ENCODE measurements at regions not wholly inside any gene's neighbourhood (a gene's known extent, or its start where the extent isn't known, plus 50 kb on each side); places are given as distances from the start of the nearest gene placed in this dataset.
A peak's percentile ranks its signal among the peaks of the same experiment; 100 is the strongest.

- H3K4me3 ChIP-seq (ENCODE audit: low read length) = no peak overlapping the region
- 58% methylated on average over 3 of the region's 3 CpGs for WGBS (ENCODE audit: insufficient coverage)
These were observed 90.9 kb upstream of the RGS18 start for GRCh38 chr1:192067360-192067759.

DNA sequence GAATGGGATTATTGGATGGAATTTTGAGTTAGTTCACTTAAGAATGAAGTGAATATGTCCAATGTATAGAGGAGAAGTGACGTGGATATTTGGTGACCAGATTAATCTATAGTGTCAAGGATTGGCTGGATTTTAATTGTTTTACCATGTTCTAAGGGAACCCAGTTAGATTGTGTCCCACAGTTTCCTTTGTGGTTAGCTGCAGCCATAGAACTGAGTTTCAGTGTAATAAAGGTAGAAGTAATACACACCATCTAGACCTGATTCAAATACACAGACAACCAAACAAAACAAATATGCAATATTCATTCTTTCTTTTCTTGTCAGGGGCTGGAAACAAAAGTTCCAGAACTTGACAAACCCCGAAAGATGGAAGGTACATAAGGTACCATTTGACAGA is 88.0 kb upstream of the RGS18 start:
- no peak for DNase-seq
- no peak overlapping the region for H3K27ac ChIP-seq (ENCODE audit: low read length)
- H3K36me3 ChIP-seq (ENCODE audit: control insufficient read depth, insufficient read depth, low read length) = no peaks in the 10 kb centered on the region
- H3K4me3 ChIP-seq (ENCODE audit: low read length) = no peak overlapping the region
- no peaks in the 10 kb centered on the region for H3K27me3 ChIP-seq (ENCODE audit: control insufficient read depth, insufficient read depth, low read length)
- 100% methylated on average over 1 of the region's 2 CpGs for WGBS (ENCODE audit: insufficient coverage)
- no peaks in the 10 kb centered on the region for H3K9me3 ChIP-seq (replicated peaks; ENCODE audit: control insufficient read depth, low read depth, low read length)
- no peaks in the 10 kb centered on the region for H3K4me1 ChIP-seq (ENCODE audit: control insufficient read depth, insufficient read depth, low read length)

More at GRCh38 chr1:192067360-192067759, 90.9 kb upstream of the RGS18 start:
- Histone ChIP-seq H3K36me3 (ENCODE audit: control insufficient read depth, insufficient read depth, low read length) (no peaks in the 10 kb centered on the region), H3K4me1 (ENCODE audit: control insufficient read depth, insufficient read depth, low read length) (no peaks in the 10 kb centered on the region), H3K27ac (ENCODE audit: low read length) (no peak overlapping the region), H3K9me3 (replicated peaks; ENCODE audit: control insufficient read depth, low read depth, low read length) (no peaks in the 10 kb centered on the region), H3K27me3 (ENCODE audit: control insufficient read depth, insufficient read depth, low read length) (no peaks in the 10 kb centered on the region)
- no peak for DNase-seq

- H3K36me3 ChIP-seq (ENCODE audit: control insufficient read depth, insufficient read depth, low read length) = no peaks in the 10 kb centered on the region
- H3K27me3 ChIP-seq (ENCODE audit: control insufficient read depth, insufficient read depth, low read length) = no peaks in the 10 kb centered on the region
- no peaks in the 10 kb centered on the region for H3K9me3 ChIP-seq (replicated peaks; ENCODE audit: control insufficient read depth, low read depth, low read length)
- no peak overlapping the region for H3K27ac ChIP-seq (ENCODE audit: low read length)
- peak; percentile 28 for DNase-seq
- no peak overlapping the region for H3K4me3 ChIP-seq (ENCODE audit: low read length)
- no CpG with 5 or more reads among the region's 2 CpGs for WGBS (ENCODE audit: insufficient coverage)
- H3K4me1 ChIP-seq (ENCODE audit: control insufficient read depth, insufficient read depth, low read length) = no peaks in the 10 kb centered on the region
These were observed 77.6 kb upstream of the RGS18 start for GRCh38 chr1:192080684-192081083.

DNA sequence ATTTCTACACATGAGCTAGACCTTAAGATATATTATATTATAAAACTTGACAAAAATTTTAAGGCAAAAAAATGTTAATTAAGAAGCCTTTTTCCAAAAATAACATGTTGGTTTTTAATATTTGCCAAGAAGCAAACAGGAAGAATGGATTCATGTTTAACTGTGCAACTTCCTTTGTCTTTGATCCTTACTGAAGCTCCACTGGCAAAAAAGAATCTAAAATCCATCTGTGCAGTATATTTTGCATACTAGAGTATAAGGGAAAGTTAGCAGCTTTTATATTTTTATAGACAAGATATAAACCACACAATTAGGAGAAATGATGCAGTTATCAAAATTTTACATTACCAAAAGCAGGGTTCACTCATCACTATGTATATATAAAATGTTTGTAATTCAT is 76.9 kb upstream of the RGS18 start:
- no peaks in the 10 kb centered on the region for H3K4me1 ChIP-seq (ENCODE audit: control insufficient read depth, insufficient read depth, low read length)
- no peaks in the 10 kb centered on the region for H3K36me3 ChIP-seq (ENCODE audit: control insufficient read depth, insufficient read depth, low read length)
- H3K4me3 ChIP-seq (ENCODE audit: low read length) = no peak overlapping the region
- no peak overlapping the region for H3K27ac ChIP-seq (ENCODE audit: low read length)
- no peaks in the 10 kb centered on the region for H3K9me3 ChIP-seq (replicated peaks; ENCODE audit: control insufficient read depth, low read depth, low read length)
- peak; percentile 3 for DNase-seq
- no peaks in the 10 kb centered on the region for H3K27me3 ChIP-seq (ENCODE audit: control insufficient read depth, insufficient read depth, low read length)

DNA sequence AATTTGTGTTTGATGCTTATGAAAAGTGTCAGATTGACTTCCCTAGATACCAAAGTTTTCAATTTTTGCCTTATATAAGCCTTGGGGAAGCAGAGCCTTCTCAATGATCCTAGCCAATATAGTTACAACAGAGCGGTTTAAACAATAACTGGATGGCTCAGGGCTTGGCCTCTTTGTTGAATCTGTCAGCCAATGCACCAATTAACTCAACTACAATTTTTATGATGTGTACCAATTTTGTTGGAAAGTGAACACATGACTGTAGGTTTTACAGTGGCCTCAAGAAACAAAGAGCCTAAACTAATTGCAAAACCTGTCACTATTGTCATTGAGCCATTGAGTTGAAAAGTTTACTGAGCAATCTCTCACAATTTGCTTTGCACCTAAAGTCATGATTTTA is 71.6 kb upstream of the RGS18 start:
- no CpG with 5 or more reads among the region's 1 CpG for WGBS (ENCODE audit: insufficient coverage)

DNA sequence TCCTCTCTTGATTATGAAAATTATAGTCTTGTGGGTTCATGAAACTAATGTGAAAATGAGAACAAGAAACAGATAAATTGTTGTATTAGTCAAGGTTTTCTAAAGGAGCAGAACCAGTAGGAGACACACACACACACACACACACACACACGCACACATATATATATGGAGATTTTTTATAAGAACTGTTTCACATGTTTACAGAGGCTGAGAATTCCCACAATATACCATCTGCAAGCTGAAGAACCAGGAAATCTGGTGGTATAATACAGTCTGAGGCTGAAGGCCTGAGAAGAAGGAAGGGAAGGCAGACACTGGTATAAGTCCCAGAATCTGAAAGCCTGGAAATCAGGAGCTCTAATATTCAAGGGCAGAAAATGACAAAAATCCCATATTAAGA is 70.9 kb upstream of the RGS18 start:
- Histone ChIP-seq H3K4me3 (ENCODE audit: low read length) (no peak overlapping the region), H3K4me1 (ENCODE audit: control insufficient read depth, insufficient read depth, low read length) (no peaks in the 10 kb centered on the region), H3K36me3 (ENCODE audit: control insufficient read depth, insufficient read depth, low read length) (no peaks in the 10 kb centered on the region), H3K9me3 (replicated peaks; ENCODE audit: control insufficient read depth, low read depth, low read length) (no peaks in the 10 kb centered on the region), H3K27me3 (ENCODE audit: control insufficient read depth, insufficient read depth, low read length) (no peaks in the 10 kb centered on the region), H3K27ac (ENCODE audit: low read length) (no peak overlapping the region)
- WGBS (ENCODE audit: insufficient coverage) = no CpG with 5 or more reads among the region's 1 CpG
- no peak for DNase-seq

More for the DNA sequence above, 71.6 kb upstream of the RGS18 start:
- H3K9me3 ChIP-seq (replicated peaks; ENCODE audit: control insufficient read depth, low read depth, low read length) = no peaks in the 10 kb centered on the region
- H3K4me3 ChIP-seq (ENCODE audit: low read length) = no peak overlapping the region
- H3K27ac ChIP-seq (ENCODE audit: low read length) = no peak overlapping the region
- no peak for DNase-seq
- H3K4me1 ChIP-seq (ENCODE audit: control insufficient read depth, insufficient read depth, low read length) = no peaks in the 10 kb centered on the region
- H3K27me3 ChIP-seq (ENCODE audit: control insufficient read depth, insufficient read depth, low read length) = no peaks in the 10 kb centered on the region
- H3K36me3 ChIP-seq (ENCODE audit: control insufficient read depth, insufficient read depth, low read length) = no peaks in the 10 kb centered on the region

DNA sequence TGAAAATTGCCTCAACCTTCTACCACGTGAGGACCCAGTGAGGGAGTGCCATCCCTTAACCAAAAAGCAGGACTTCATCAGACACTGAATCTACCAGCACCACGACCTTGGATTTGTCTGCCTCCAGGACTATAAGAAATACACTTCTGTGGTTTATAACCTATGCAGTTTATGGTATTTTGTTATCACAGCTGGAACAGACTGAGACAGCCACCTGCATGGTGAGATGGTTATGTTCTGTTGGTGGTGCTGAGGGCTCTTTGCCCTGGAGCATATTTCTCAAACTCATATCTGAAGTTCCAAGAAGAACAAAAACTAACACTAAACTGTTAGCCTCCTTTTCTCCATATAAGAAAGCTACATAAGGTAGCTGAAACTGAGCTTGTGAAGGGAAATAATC is 69.8 kb upstream of the RGS18 start:
- Histone ChIP-seq H3K9me3 (replicated peaks; ENCODE audit: control insufficient read depth, low read depth, low read length) (no peaks in the 10 kb centered on the region), H3K27ac (ENCODE audit: low read length) (no peak overlapping the region), H3K4me3 (ENCODE audit: low read length) (no peak overlapping the region), H3K27me3 (ENCODE audit: control insufficient read depth, insufficient read depth, low read length) (no peaks in the 10 kb centered on the region), H3K4me1 (ENCODE audit: control insufficient read depth, insufficient read depth, low read length) (no peaks in the 10 kb centered on the region), H3K36me3 (ENCODE audit: control insufficient read depth, insufficient read depth, low read length) (no peaks in the 10 kb centered on the region)
- no peak for DNase-seq
- no CpG with 5 or more reads among the region's 2 CpGs for WGBS (ENCODE audit: insufficient coverage)

DNA sequence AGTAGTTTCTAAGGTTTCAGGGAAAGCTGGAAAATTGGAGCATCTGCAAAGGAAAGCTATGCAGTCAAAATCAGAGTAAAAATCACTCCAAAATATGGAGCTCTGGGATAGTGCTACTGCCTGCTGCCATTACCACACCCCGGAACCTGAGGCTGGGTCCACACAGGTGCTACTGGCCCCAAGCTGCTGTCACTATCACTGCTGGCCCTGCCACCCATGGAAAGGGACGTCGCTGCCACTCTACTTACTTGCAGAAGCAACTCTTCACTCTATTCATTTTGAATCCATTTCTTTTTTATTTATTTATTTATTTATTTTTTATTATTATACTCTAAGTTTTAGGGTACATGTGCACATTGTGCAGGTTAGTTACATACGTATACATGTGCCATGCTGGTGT is 60.3 kb upstream of the RGS18 start:
- 86% methylated on average over 1 of the region's 4 CpGs for WGBS (ENCODE audit: insufficient coverage)

GRCh38 chr1:192099328-192099727 is 58.9 kb upstream of the RGS18 start:
- Histone ChIP-seq H3K4me3 (ENCODE audit: low read length) (no peak overlapping the region), H3K9me3 (replicated peaks; ENCODE audit: control insufficient read depth, low read depth, low read length) (no peaks in the 10 kb centered on the region), H3K4me1 (ENCODE audit: control insufficient read depth, insufficient read depth, low read length) (no peaks in the 10 kb centered on the region), H3K36me3 (ENCODE audit: control insufficient read depth, insufficient read depth, low read length) (no peaks in the 10 kb centered on the region), H3K27me3 (ENCODE audit: control insufficient read depth, insufficient read depth, low read length) (no peaks in the 10 kb centered on the region), H3K27ac (ENCODE audit: low read length) (no peak overlapping the region)
- DNase-seq = no peak

More for the DNA sequence above, 60.3 kb upstream of the RGS18 start:
- Histone ChIP-seq H3K36me3 (ENCODE audit: control insufficient read depth, insufficient read depth, low read length) (no peaks in the 10 kb centered on the region), H3K4me1 (ENCODE audit: control insufficient read depth, insufficient read depth, low read length) (no peaks in the 10 kb centered on the region), H3K27me3 (ENCODE audit: control insufficient read depth, insufficient read depth, low read length) (no peaks in the 10 kb centered on the region), H3K9me3 (replicated peaks; ENCODE audit: control insufficient read depth, low read depth, low read length) (no peaks in the 10 kb centered on the region), H3K4me3 (ENCODE audit: low read length) (no peak overlapping the region), H3K27ac (ENCODE audit: low read length) (no peak overlapping the region)
- DNase-seq = no peak

DNA sequence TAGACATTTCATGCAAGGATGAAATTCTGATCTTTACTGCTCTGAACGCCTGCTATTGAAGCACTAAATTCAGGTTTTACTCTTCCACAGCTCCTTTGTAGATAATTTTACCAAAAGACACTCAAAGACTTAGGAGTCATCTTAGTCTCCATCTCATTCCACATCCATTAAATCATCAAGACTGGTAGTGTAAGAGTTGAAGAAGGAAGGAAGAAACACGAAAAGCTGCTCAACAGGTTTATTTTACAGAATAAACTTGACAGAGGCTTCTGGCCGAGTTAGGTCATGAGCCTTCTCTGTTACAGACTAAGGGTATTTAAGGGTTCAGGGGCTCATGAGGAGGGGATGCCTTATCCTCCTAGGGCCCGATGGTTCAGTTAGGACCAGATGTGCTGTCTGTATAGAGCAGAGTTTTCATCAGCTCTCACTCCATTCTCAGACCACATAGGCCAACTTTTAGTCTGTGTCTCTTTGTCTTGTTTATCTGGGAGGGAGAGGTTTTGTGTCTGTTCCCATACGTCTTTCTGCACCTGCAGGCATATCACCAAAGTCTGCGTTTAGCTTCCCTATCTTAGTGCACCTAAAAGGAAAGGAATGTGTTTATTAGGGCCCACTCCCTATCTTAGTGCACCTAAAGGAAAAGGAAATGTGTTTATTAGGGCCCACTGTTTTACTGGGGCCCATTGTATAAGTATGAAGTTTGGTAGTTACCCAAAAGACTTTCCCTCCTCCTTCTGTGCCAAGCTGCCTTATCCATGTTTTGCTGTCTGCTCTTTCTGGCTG is 57.4 kb upstream of the RGS18 start:
- Histone ChIP-seq H3K27ac (ENCODE audit: low read length) (no peak overlapping the region), H3K36me3 (ENCODE audit: control insufficient read depth, insufficient read depth, low read length) (no peaks in the 10 kb centered on the region), H3K27me3 (ENCODE audit: control insufficient read depth, insufficient read depth, low read length) (no peaks in the 10 kb centered on the region), H3K4me1 (ENCODE audit: control insufficient read depth, insufficient read depth, low read length) (no peaks in the 10 kb centered on the region), H3K9me3 (replicated peaks; ENCODE audit: control insufficient read depth, low read depth, low read length) (no peaks in the 10 kb centered on the region), H3K4me3 (ENCODE audit: low read length) (no peak overlapping the region)
- no peak for DNase-seq
- 100% methylated on average over 1 of the region's 6 CpGs for WGBS (ENCODE audit: insufficient coverage)

- H3K36me3 ChIP-seq (ENCODE audit: control insufficient read depth, insufficient read depth, low read length) = no peaks in the 10 kb centered on the region
These were observed 54.1 kb upstream of the RGS18 start for GRCh38 chr1:192104128-192104527.

More at GRCh38 chr1:192104128-192104527, 54.1 kb upstream of the RGS18 start:
- Histone ChIP-seq H3K4me3 (ENCODE audit: low read length) (no peak overlapping the region), H3K4me1 (ENCODE audit: control insufficient read depth, insufficient read depth, low read length) (no peaks in the 10 kb centered on the region), H3K27ac (ENCODE audit: low read length) (no peak overlapping the region), H3K27me3 (ENCODE audit: control insufficient read depth, insufficient read depth, low read length) (no peaks in the 10 kb centered on the region), H3K9me3 (replicated peaks; ENCODE audit: control insufficient read depth, low read depth, low read length) (no peaks in the 10 kb centered on the region)
- no peak for DNase-seq
